ENCODE measurements at regions not wholly inside any gene's neighbourhood (a gene's known extent, or its start where the extent isn't known, plus 50 kb on each side); places are given as distances from the start of the nearest gene placed in this dataset.
"Not testable (repeated sequence)": the region's sequence is repeated elsewhere in the genome, so short reads cannot be mapped to it uniquely, and the experiment has no call there.

DNA sequence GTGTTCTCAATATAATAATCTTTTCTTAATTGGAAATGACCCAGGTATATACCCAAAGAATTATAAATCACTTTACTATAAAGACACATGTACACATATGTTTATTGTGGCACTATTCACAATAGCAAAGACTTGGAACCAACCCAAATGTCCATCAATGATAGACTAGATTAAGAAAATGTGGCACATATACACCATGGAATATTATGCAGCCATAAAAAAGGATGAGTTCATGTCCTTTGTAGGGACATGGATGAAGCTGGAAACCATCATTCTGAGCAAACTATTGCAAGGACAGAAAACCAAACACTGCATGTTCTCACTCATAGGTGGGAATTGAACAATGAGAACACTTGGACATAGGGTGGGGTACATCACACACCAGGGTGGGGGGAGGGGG, 56.8 kb downstream of the SCGB2B2 start:
- DNase-seq (ENCODE audit: low read depth); H3K4me3 ChIP-seq (ENCODE audit: low read depth, low read length): not testable (repeated sequence)

GRCh38 chr19:34618410-34618809, 58.5 kb downstream of the SCGB2B2 start:
- no peak overlapping the region for H3K4me3 ChIP-seq (ENCODE audit: low read depth, low read length)
- TF ChIP-seq CTCF (IDR thresholded peaks at IDR 0.05; ENCODE audit: control insufficient read depth, extremely low read depth, insufficient read depth), result no peak

DNA sequence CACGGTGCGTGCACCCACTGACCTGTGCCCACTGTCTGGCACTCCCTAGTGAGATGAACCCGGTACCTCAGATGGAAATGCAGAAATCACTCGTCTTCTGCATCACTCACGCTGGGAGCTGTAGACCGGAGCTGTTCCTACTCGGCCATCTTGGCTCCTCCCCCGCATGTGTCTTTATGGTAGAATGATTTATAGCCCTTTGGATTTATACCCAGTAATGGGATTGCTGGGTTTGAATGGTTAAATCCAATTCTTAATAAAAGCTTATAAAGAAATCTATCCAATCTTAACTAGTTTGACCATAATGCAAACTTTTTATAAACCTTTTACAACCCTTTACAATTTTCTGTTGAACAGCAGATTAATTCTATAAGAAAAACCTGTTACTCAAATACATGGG, 59.0 kb downstream of the SCGB2B2 start:
- not testable (repeated sequence) for H3K4me3 ChIP-seq (ENCODE audit: low read depth, low read length); DNase-seq (ENCODE audit: low read depth)

More at GRCh38 chr19:34618410-34618809, 58.5 kb downstream of the SCGB2B2 start:
- DNase-seq (ENCODE audit: low read depth), result no peak

- no peak overlapping the region for H3K4me3 ChIP-seq (ENCODE audit: low read depth, low read length)
- DNase-seq (ENCODE audit: low read depth), result no peak
- TF ChIP-seq CTCF (IDR thresholded peaks at IDR 0.05; ENCODE audit: control insufficient read depth, extremely low read depth, insufficient read depth), result no peak
Observed at GRCh38 chr19:34603003-34603402, 74.0 kb downstream of the SCGB2B2 start.

- TF ChIP-seq CTCF (IDR thresholded peaks at IDR 0.05; ENCODE audit: control insufficient read depth, extremely low read depth, insufficient read depth), result no peak
- no peak overlapping the region for H3K4me3 ChIP-seq (ENCODE audit: low read depth, low read length)
- no peak for DNase-seq (ENCODE audit: low read depth)
Observed at GRCh38 chr19:34601071-34601470, 75.9 kb downstream of the SCGB2B2 start.

GRCh38 chr19:34600366-34600765, 76.6 kb downstream of the SCGB2B2 start:
- DNase-seq (ENCODE audit: low read depth), result no peak
- TF ChIP-seq CTCF (IDR thresholded peaks at IDR 0.05; ENCODE audit: control insufficient read depth, extremely low read depth, insufficient read depth), result no peak
- no peak overlapping the region for H3K4me3 ChIP-seq (ENCODE audit: low read depth, low read length)

DNA sequence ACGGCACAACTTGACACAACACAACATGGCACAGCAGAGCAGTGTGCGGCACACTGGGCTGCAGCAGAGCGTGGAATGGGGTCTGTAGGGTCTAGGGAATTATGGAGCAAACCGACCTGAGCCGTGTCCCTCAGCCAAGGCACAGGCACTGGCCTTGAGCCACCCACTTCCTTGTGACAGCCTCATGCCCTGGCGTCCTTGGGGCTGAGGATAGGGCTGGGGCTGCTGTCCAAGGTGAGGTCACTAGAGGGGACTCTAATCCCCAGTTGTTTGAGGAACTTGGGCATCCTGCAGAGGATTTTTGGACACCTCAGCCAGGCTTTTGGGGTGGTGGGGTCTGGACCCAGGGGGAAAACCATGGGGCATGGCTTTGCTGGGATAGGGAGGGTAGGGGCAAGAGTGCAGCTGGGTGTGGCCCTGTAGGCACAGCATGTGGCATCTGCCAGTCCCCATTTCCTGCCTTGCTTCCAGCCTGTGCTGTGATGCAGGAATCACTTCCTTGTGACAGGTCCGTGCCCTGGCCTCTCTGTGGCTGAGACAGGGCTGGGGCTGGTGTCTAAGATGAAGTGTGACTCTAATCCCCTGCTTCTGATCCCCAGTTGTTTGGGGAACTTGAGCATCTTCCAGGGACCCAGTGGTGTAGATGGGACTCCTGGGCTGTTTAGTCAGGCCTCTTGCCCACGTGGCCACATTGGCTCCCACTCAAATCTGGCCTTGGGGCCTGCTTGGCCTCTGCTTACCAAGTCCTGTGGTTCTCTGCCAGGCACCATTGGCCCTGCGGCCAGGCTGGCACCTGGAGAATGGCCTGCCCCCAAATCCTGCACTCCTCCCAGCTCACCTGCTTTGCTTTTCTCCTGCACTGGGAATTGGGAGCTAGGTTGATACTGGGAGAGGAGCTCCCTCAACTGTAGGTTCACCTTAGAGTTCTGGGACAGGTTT, 78.5 kb downstream of the SCGB2B2 start:
- TF ChIP-seq CTCF (IDR thresholded peaks at IDR 0.05; ENCODE audit: control insufficient read depth, extremely low read depth, insufficient read depth), result no peak
- no peak for DNase-seq (ENCODE audit: low read depth)
- no peak overlapping the region for H3K4me3 ChIP-seq (ENCODE audit: low read depth, low read length)

- no peak for DNase-seq (ENCODE audit: low read depth)
- H3K4me3 ChIP-seq (ENCODE audit: low read depth, low read length), result no peak overlapping the region
- TF ChIP-seq CTCF (IDR thresholded peaks at IDR 0.05; ENCODE audit: control insufficient read depth, extremely low read depth, insufficient read depth), result no peak
Observed at GRCh38 chr19:34597596-34597995, 79.4 kb downstream of the SCGB2B2 start.
